GM19043 (cell line): ENCODE measurements at regions not wholly inside any gene's neighbourhood (a gene's known extent, or its start where the extent isn't known, plus 50 kb on each side); places are given as distances from the start of the nearest gene placed in this dataset.

Experiments used
- ATAC-seq: cut with Tn5 transposase; IDR thresholded peaks from one replicate; pipeline ENCODE4 v1.9.1; 2021; ENCODE audit warnings: low read depth; ENCODE audit not compliant: unreplicated experiment

GRCh38 chr4:173860094-173860493, 330.1 kb upstream of the HAND2 start:
- ATAC-seq = no peak

- ATAC-seq = no peak
Observed at GRCh38 chr4:173859091-173859713, 329.2 kb upstream of the HAND2 start.

- ATAC-seq = no peak
Observed at GRCh38 chr4:173858471-173858870, 328.4 kb upstream of the HAND2 start.

GRCh38 chr4:173857828-173858227, 327.8 kb upstream of the HAND2 start:
- ATAC-seq = no peak

- ATAC-seq = no peak
Observed at GRCh38 chr4:173855015-173855414, 325.0 kb upstream of the HAND2 start.

- no peak for ATAC-seq
Observed at GRCh38 chr4:173852775-173853174, 322.7 kb upstream of the HAND2 start.

GRCh38 chr4:173845580-173845979, 315.6 kb upstream of the HAND2 start:
- no peak for ATAC-seq

GRCh38 chr4:173839865-173840264, 309.8 kb upstream of the HAND2 start:
- ATAC-seq = no peak

- ATAC-seq = no peak
Observed at GRCh38 chr4:173837517-173837916, 307.5 kb upstream of the HAND2 start.

- no peak for ATAC-seq
Observed at GRCh38 chr4:173835903-173836302, 305.9 kb upstream of the HAND2 start.

- no peak for ATAC-seq
Observed at GRCh38 chr4:173834151-173834550, 304.1 kb upstream of the HAND2 start.

- no peak for ATAC-seq
Observed at GRCh38 chr4:173829565-173829964, 299.5 kb upstream of the HAND2 start.

GRCh38 chr4:173827707-173828106, 297.7 kb upstream of the HAND2 start:
- no peak for ATAC-seq

GRCh38 chr4:173821876-173822275, 291.8 kb upstream of the HAND2 start:
- no peak for ATAC-seq

GRCh38 chr4:173821036-173821435, 291.0 kb upstream of the HAND2 start:
- no peak for ATAC-seq

GRCh38 chr4:173807347-173807746, 277.3 kb upstream of the HAND2 start:
- ATAC-seq = no peak

GRCh38 chr4:173805884-173806283, 275.9 kb upstream of the HAND2 start:
- no peak for ATAC-seq

- no peak for ATAC-seq
Observed at GRCh38 chr4:173802662-173803022, 272.6 kb upstream of the HAND2 start.

GRCh38 chr4:173801876-173802661, 272.0 kb upstream of the HAND2 start:
- ATAC-seq = no peak

- no peak for ATAC-seq
Observed at GRCh38 chr4:173801361-173801760, 271.3 kb upstream of the HAND2 start.

- ATAC-seq = no peak
Observed at GRCh38 chr4:173797296-173797695, 267.3 kb upstream of the HAND2 start.

GRCh38 chr4:173794662-173795061, 264.6 kb upstream of the HAND2 start:
- ATAC-seq = no peak
